Endodermal cell (in vitro differentiated cells): ENCODE measurements at regions not wholly inside any gene's neighbourhood (a gene's known extent, or its start where the extent isn't known, plus 50 kb on each side); places are given as distances from the start of the nearest gene placed in this dataset.

Experiments used
- DNase-seq: peaks from one replicate; pipeline ENCODE4 v3.0.0-alpha.2; 2017
- H3K27ac ChIP-seq: 2 replicates; pipeline ENCODE4 v1.5.1; 2013; ENCODE audit warnings: mild to moderate bottlenecking, low read depth, low read length, moderate library complexity
- H3K27me3 ChIP-seq: 2 replicates; pipeline ENCODE4 v1.6.1; 2013; ENCODE audit warnings: mild to moderate bottlenecking, low read length, moderate library complexity; ENCODE audit not compliant: insufficient read depth, control insufficient read depth, poor library complexity, severe bottlenecking
- H3K36me3 ChIP-seq: 2 replicates; pipeline ENCODE4 v1.7.0; 2013; ENCODE audit warnings: mild to moderate bottlenecking, low read length, moderate library complexity; ENCODE audit not compliant: control insufficient read depth, insufficient read depth
- H3K4me1 ChIP-seq: one replicate; pipeline ENCODE4 v1.7.0; 2013; ENCODE audit warnings: low read length; ENCODE audit not compliant: control insufficient read depth, insufficient read depth
- H3K4me3 ChIP-seq: 2 replicates; pipeline ENCODE4 v1.5.1; 2013; ENCODE audit warnings: mild to moderate bottlenecking, low read length, moderate library complexity
- H3K9ac ChIP-seq: 2 replicates; pipeline ENCODE4 v1.6.1; 2013; ENCODE audit warnings: mild to moderate bottlenecking, low read length, moderate library complexity; ENCODE audit not compliant: poor library complexity, severe bottlenecking; ENCODE audit errors: extremely low read depth
- H3K9me3 ChIP-seq: 2 replicates; pipeline ENCODE4 v1.6.1; 2013; ENCODE audit warnings: mild to moderate bottlenecking, low read length, moderate library complexity; ENCODE audit not compliant: control insufficient read depth
- H3K27ac Mint-ChIP-seq: 2 replicates; pipeline ENCODE4 v1.8.0; 2020; ENCODE audit warnings: mixed read lengths
- H3K27me3 Mint-ChIP-seq: 2 replicates; pipeline ENCODE4 v1.8.0; 2021; ENCODE audit warnings: mild to moderate bottlenecking, mixed read lengths; ENCODE audit not compliant: insufficient read depth
- H3K36me3 Mint-ChIP-seq: 2 replicates; pipeline ENCODE4 v1.8.0; 2020; ENCODE audit warnings: low read depth, mixed read lengths
- H3K4me1 Mint-ChIP-seq: 2 replicates; pipeline ENCODE4 v1.8.0; 2020; ENCODE audit warnings: mixed read lengths
- H3K4me3 Mint-ChIP-seq: 2 replicates; pipeline ENCODE4 v1.8.0; 2020; ENCODE audit warnings: mild to moderate bottlenecking, moderate library complexity, mixed read lengths
- H3K9me3 Mint-ChIP-seq: 2 replicates; pipeline ENCODE4 v1.8.0; 2020; ENCODE audit warnings: mild to moderate bottlenecking, mixed read lengths
- CTCF ChIP-seq: fragments of 200-600 bp; sonication (generic); conservative IDR thresholded peaks from 2 replicates; pipeline ENCODE4 v1.5.0; 2021; ENCODE audit warnings: antibody characterized with exemption, mild to moderate bottlenecking
- WGBS, 2 experiments: methylation state at CpG; one replicate each; pipeline versions ENCODE4 v1.1.5 to v1.1.7; 2013; ENCODE audit warnings: missing lambda C conversion rate in 2 of 2, mixed read lengths in 1 of 2; ENCODE audit not compliant: insufficient coverage in 1 of 2, insufficient read length in 1 of 2; 5-methylcytosine and 5-hydroxymethylcytosine counted together

- no peak overlapping the region for H3K27ac Mint-ChIP-seq
- peaks cover 2% of the 10 kb centered on the region for H3K27me3 Mint-ChIP-seq
- H3K4me1 Mint-ChIP-seq = no peaks in the 10 kb centered on the region
- H3K9me3 ChIP-seq = no peaks in the 10 kb centered on the region
- no peak for TF ChIP-seq CTCF
- H3K36me3 Mint-ChIP-seq = no peaks in the 10 kb centered on the region
- no peak overlapping the region for H3K4me3 ChIP-seq
- H3K4me1 ChIP-seq = no peaks in the 10 kb centered on the region
- no peaks in the 10 kb centered on the region for H3K36me3 ChIP-seq
- H3K9ac ChIP-seq = no peak overlapping the region
- DNase-seq = no peak
- no peaks in the 10 kb centered on the region for H3K27me3 ChIP-seq
- H3K4me3 Mint-ChIP-seq = no peak overlapping the region
- no CpG with 5 or more reads among the region's 1 CpG for WGBS, 2 experiments
- H3K9me3 Mint-ChIP-seq = no peaks in the 10 kb centered on the region
- H3K27ac ChIP-seq = no peak overlapping the region
Measured at GRCh38 chr2:188767176-188767575, 207.0 kb upstream of the COL3A1 start.

DNA sequence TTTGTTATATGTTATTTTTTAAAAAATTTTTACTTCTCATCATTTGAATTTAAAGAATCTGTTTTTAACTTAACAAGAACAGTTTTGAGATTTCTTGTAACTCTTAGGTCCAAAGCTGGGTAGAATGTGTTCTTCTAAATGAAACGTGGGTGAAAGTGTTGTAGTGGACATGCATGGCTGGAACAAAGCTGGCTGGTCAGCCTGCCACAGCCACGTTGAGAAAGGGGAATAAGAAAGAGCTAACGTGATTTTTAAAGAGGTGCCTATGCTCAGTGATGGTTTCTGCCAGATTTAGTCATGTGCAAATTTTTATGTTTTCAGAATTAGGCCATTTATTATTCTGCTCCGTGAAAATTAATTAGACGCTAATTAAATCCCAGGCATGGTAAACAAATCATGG is 203.9 kb upstream of the COL3A1 start:
- no peak for DNase-seq
- H3K27ac Mint-ChIP-seq = no peak overlapping the region
- 84 to 90% methylated on average over 3 to 5 of the region's 5 CpGs for WGBS, 2 experiments

DNA sequence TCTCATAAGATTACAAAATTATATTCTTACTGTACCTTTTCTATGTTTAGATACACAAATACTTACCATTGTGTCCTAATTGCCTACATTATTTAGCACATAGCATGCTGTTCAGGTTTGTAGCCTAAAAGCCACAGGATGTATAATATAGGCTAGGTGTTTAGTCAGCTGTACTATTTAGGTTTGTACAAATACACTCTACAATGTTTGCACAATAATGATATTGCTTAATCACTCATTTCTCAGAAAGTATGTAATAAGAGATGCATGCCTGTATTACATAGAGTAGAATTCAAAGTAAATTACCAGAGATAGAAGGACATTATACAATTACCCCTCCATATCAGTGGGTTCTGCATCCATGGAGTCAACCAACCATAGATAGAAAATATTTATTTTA is 201.1 kb upstream of the COL3A1 start:
- no peaks in the 10 kb centered on the region for H3K27me3 ChIP-seq
- Mint-ChIP-seq H3K27ac (no peak overlapping the region), H3K9me3 (no peaks in the 10 kb centered on the region), H3K36me3 (no peaks in the 10 kb centered on the region), H3K4me1 (no peaks in the 10 kb centered on the region), H3K27me3 (peaks cover 2% of the 10 kb centered on the region), H3K4me3 (no peak overlapping the region)
- H3K9ac ChIP-seq = no peak overlapping the region
- DNase-seq = no peak
- H3K36me3 ChIP-seq = no peaks in the 10 kb centered on the region
- H3K27ac ChIP-seq = no peak overlapping the region
- no peak overlapping the region for H3K4me3 ChIP-seq
- H3K9me3 ChIP-seq = no peaks in the 10 kb centered on the region
- no peaks in the 10 kb centered on the region for H3K4me1 ChIP-seq
- TF ChIP-seq CTCF = no peak

More for the DNA sequence above, 203.9 kb upstream of the COL3A1 start:
- Histone ChIP-seq H3K36me3 (no peaks in the 10 kb centered on the region), H3K9me3 (no peaks in the 10 kb centered on the region), H3K27me3 (no peaks in the 10 kb centered on the region), H3K4me3 (no peak overlapping the region), H3K9ac (no peak overlapping the region), H3K27ac (no peak overlapping the region), H3K4me1 (no peaks in the 10 kb centered on the region)
- Mint-ChIP-seq H3K36me3 (no peaks in the 10 kb centered on the region), H3K9me3 (no peaks in the 10 kb centered on the region), H3K4me3 (no peak overlapping the region), H3K27me3 (peaks cover 2% of the 10 kb centered on the region), H3K4me1 (no peaks in the 10 kb centered on the region)
- no peak for TF ChIP-seq CTCF
